NCI-H2029 treated with DMSO at 0.1 percent for 48 hours (cell line): ENCODE measurements at regions not wholly inside any gene's neighbourhood (a gene's known extent, or its start where the extent isn't known, plus 50 kb on each side); places are given as distances from the start of the nearest gene placed in this dataset.
"Not testable (repeated sequence)": the region's sequence is repeated elsewhere in the genome, so short reads cannot be mapped to it uniquely, and the experiment has no call there.

Experiments
- DNase-seq: peaks from one replicate; lab custom pipeline; 2025; lab: John Stamatoyannopoulos, UW

- DNase-seq: not testable (repeated sequence)
Measured at GRCh38 chr5:10016559-10016958, 233.1 kb downstream of the ATPSCKMT start.

GRCh38 chr5:10015681-10016080 is 234.0 kb downstream of the ATPSCKMT start:
- DNase-seq: not testable (repeated sequence)

- DNase-seq: no peak
Measured at GRCh38 chr5:10009802-10010201, 239.9 kb downstream of the ATPSCKMT start.

GRCh38 chr5:9987101-9987500 is 262.6 kb downstream of the ATPSCKMT start:
- no peak for DNase-seq

- DNase-seq: no peak
Measured at GRCh38 chr5:9977070-9977469, 272.6 kb downstream of the ATPSCKMT start.

GRCh38 chr5:9976621-9977020 is 273.1 kb downstream of the ATPSCKMT start:
- DNase-seq: no peak

GRCh38 chr5:9972059-9972458 is 277.6 kb downstream of the ATPSCKMT start:
- no peak for DNase-seq

- DNase-seq: no peak
Measured at GRCh38 chr5:9971301-9971700, 278.4 kb downstream of the ATPSCKMT start.

GRCh38 chr5:9958914-9959313 is 290.8 kb downstream of the ATPSCKMT start:
- DNase-seq: no peak

- DNase-seq: no peak
Measured at GRCh38 chr5:9957214-9957613, 292.5 kb downstream of the ATPSCKMT start.

- no peak for DNase-seq
Measured at GRCh38 chr5:9956725-9957124, 293.0 kb downstream of the ATPSCKMT start.

GRCh38 chr5:9955586-9955985 is 294.1 kb downstream of the ATPSCKMT start:
- no peak for DNase-seq

GRCh38 chr5:9954869-9955268 is 294.8 kb downstream of the ATPSCKMT start:
- DNase-seq: no peak

GRCh38 chr5:9953691-9954090 is 296.0 kb downstream of the ATPSCKMT start:
- no peak for DNase-seq

- no peak for DNase-seq
Measured at GRCh38 chr5:9951865-9952516, 297.7 kb downstream of the ATPSCKMT start.

- no peak for DNase-seq
Measured at GRCh38 chr5:9947944-9948343, 301.7 kb downstream of the ATPSCKMT start.

- DNase-seq: no peak
Measured at GRCh38 chr5:9947225-9947714, 302.4 kb downstream of the ATPSCKMT start.

- no peak for DNase-seq
Measured at GRCh38 chr5:9932770-9933169, 302.6 kb upstream of the TAS2R1 start.

GRCh38 chr5:9930156-9930555 is 300.0 kb upstream of the TAS2R1 start:
- no peak for DNase-seq

GRCh38 chr5:9928326-9928725 is 298.2 kb upstream of the TAS2R1 start:
- DNase-seq: no peak

GRCh38 chr5:9927521-9927997 is 297.4 kb upstream of the TAS2R1 start:
- DNase-seq: no peak

- no peak for DNase-seq
Measured at GRCh38 chr5:9927106-9927505, 297.0 kb upstream of the TAS2R1 start.

GRCh38 chr5:9924614-9925013 is 294.5 kb upstream of the TAS2R1 start:
- DNase-seq: no peak

- DNase-seq: no peak
Measured at GRCh38 chr5:9922719-9923118, 292.6 kb upstream of the TAS2R1 start.
